HG02798 (cell line): ENCODE measurements at regions not wholly inside any gene's neighbourhood (a gene's known extent, or its start where the extent isn't known, plus 50 kb on each side); places are given as distances from the start of the nearest gene placed in this dataset.

Experiments used
- ATAC-seq: cut with Tn5 transposase; IDR thresholded peaks from one replicate; pipeline ENCODE4 v1.9.1; 2021; ENCODE audit warnings: mild to moderate bottlenecking; ENCODE audit not compliant: unreplicated experiment, poor library complexity

DNA sequence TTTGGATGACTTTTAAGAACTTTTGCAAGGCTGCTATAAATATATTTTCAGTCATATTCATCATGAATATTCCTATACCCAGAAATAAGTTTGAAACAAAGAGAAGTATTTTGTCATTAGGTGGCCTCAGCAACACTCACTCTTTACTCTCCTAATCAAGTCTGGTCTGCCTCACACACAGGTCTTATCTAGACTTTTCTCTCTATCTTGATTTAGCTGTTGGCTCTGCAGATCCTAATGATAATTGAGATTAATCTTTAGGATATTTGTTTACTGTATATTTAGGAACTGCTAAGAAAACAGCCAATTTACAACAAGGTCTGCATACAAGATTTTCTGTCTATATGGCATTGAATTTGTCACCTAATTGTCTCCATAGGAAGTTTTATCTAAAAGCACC is 297.6 kb downstream of the PTEN start:
- no peak for ATAC-seq

DNA sequence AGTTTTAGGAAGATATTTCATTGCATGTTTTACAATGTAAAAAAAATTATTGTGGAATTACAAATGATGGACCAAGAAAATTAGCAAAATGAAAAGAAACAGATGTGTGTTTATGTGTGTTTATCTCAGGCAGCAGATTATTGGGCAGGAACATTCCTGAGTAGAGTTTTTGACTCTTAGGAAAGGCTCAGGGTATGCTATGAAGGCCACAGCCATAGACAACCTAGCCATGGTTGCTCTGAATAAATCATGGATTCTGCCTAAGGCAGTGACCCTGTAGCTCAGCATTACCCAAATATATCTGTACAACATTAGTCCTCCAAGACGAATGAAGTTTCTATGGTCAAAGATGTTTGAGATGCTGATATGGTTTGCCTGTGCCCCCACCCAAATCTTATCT is 298.3 kb downstream of the PTEN start:
- no peak for ATAC-seq

GRCh38 chr10:88162852-88163251 is 299.4 kb downstream of the PTEN start:
- no peak for ATAC-seq

DNA sequence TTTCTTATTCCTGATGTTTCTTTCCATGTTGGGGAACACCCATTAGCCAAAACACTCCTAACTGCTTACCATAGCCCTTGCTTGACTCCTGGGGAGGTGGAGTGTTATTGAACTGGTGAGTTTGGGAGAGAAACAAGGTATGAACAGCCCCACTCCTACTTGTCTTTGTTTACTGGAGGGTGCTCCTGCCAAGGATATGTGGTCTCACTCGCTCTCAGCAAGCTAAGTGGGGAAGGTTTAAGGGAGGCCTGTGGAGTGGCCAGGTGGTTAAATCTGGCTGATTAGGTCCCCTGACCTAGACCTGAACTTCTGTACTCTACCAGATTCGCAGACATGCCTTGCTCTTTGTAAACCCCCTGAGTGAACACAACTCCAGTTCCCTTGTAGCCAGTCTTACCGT is 300.1 kb downstream of the PTEN start:
- no peak for ATAC-seq

GRCh38 chr10:88164471-88164870 is 301.0 kb downstream of the PTEN start:
- no peak for ATAC-seq

GRCh38 chr10:88165849-88166271 is 302.4 kb downstream of the PTEN start:
- no peak for ATAC-seq

GRCh38 chr10:88168171-88169036 is 305.0 kb downstream of the PTEN start:
- no peak for ATAC-seq

DNA sequence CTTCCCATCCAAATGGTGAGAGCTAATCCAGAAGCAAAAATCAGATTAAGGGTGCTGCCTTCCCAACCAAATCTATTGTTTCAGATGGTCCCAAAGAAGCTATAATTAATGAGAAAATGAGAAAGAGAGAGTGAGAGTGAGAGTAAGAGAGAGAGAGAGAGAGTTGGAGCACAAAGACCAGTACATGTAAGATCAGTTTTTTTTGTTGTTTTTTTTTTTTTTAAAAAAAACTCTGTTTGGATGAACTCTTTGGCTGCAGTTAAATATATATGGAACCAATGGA is 305.6 kb downstream of the PTEN start:
- ATAC-seq: no peak

DNA sequence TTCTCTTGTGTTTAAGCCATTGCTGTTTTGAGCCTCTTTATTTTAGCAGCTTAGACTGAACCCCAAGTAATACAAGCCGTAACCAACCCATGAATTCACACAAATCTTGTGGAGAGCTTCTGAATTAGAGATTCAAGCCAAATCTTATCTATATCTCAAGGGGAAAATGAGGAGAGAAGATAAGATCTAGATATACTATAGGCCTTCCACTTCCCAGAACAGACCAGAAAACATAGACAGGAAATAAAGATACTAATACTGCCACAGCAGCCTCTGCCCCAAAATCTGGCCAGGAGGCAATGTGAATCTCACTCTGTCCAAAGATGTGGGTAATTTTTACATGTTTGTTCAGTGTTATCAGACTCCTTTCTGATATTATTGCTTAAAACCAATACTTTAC is 307.2 kb downstream of the PTEN start:
- ATAC-seq: no peak

GRCh38 chr10:88172159-88172558 is 308.7 kb downstream of the PTEN start:
- no peak for ATAC-seq

DNA sequence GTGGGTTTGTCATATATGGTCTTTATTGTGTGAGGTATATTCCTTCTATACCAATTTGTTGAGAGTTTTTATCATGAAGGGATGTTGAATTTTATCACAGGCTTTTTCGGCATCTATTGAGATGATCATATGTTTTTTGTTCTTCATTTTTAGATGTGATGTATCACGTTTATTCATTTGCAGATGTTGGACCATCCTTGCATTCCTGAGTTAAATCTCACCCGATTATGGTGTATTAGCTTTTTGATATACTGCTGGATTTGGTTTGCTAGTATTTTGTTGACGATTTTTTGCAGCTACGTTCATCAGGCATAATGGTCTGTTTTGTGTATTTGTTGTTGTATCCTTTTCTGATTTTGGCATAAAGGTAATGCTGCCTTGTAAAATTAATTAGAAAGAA is 311.0 kb downstream of the PTEN start:
- ATAC-seq: no peak

GRCh38 chr10:88178758-88179157 is 315.3 kb downstream of the PTEN start:
- no peak for ATAC-seq

DNA sequence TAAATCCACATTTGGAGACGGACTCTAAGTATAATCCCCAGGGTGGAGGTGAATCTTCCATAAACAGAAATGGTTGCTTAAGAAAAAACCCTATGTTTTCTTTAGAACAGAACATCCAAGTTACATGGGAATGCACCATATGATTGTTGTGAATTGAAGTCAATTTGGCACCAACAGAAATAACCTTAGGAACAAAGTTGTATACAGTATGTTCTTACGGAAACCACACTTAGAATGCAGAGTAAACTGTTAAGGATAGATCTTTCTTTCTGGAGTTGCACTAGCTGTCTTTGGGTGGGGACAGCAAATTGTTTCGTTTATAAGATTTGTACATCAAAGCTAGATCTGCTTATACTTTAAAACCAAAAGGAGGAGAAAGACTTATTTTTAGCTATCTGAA is 316.4 kb downstream of the PTEN start:
- ATAC-seq: no peak

DNA sequence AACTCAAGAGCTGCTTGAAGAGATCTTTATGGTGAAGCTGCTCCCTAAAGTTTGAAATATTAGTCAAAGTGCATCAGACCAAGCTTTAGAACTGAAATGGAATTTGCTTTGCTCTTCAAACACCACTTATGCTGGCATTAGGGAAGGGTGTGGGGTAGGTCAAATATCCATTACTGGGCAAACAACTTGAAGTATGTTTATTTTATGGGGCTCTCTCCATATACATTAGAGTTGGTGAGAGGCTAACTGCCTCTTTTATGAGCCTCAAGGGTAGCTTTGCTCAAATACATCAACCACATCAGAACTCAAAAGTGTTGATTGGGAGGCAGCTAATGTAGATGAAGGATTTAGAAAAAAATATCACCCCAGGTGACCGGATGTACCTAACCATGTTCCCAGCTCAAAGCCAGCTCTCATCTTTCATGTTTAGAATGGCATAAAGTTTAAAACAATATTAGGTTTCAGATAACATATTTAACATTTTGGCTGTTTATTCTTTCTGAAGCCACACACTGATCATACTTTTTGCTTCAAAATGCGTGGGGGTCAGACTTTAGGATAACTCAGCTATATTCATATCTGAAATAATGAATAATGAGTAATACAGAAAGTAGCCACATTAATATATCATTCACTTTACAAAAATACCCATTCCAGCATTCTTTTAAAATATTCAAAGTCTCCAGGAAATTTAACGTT is 318.6 kb downstream of the PTEN start:
- ATAC-seq: no peak

- no peak for ATAC-seq
Observed at GRCh38 chr10:88182601-88182930, 319.1 kb downstream of the PTEN start.

GRCh38 chr10:88184543-88185297 is 321.3 kb downstream of the PTEN start:
- ATAC-seq: no peak

DNA sequence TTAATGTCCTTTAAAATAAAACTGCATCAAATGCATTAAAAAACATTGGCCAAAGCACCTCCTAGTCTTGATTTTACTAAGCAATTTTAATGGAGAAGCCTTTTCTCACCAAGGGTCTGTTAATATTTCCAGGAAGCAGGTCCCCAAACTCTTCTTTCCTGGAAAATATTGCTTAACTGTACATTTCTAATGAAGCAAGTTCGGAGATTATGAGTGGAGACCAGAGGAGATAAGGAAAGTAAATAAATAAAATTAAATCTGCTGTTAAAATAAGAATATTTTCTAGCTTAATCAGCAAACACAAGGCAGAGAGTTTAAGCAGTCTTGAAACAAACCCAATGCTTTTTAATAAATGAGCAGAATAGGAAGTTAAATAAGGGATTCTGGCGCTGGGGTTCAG is 322.4 kb downstream of the PTEN start:
- ATAC-seq: no peak

DNA sequence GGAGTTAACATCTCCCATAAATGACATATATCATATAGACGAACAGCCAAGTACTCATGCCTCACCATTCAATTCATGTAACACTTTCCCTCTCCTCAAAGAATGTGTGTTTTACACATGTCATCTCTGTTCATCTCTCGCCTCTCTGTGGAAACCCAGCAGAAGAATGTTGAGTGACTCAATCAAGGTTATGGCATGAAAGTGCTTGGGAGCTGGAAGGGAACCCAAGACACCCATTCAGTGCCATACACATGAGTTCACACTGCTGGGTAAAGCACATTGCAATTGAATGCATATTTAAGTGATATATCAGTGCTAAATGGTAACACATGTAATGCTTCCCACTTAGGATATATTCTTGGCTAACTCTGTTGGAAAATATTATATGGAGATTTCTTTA is 322.9 kb downstream of the PTEN start:
- no peak for ATAC-seq

- no peak for ATAC-seq
Observed at GRCh38 chr10:88187472-88187871, 324.0 kb downstream of the PTEN start.

DNA sequence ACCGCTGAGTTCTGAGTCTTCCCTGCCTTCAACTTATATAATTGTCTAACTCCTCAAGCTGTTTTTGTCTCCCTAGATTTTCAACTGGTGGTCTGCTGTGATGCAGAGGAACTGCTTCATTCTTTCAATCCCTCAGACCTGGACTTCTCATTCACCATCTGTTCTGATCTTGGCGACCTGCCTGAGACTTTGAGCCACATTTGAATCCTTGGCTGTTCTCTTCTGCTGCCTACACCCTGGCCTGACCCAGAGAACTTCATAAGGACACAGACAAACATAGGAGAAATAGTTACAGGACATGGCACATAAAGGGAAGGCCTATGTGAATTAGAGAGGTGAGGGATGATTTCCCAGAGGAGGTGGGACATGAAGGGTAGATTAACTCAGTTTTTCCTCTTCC is 326.7 kb downstream of the PTEN start:
- ATAC-seq: no peak

DNA sequence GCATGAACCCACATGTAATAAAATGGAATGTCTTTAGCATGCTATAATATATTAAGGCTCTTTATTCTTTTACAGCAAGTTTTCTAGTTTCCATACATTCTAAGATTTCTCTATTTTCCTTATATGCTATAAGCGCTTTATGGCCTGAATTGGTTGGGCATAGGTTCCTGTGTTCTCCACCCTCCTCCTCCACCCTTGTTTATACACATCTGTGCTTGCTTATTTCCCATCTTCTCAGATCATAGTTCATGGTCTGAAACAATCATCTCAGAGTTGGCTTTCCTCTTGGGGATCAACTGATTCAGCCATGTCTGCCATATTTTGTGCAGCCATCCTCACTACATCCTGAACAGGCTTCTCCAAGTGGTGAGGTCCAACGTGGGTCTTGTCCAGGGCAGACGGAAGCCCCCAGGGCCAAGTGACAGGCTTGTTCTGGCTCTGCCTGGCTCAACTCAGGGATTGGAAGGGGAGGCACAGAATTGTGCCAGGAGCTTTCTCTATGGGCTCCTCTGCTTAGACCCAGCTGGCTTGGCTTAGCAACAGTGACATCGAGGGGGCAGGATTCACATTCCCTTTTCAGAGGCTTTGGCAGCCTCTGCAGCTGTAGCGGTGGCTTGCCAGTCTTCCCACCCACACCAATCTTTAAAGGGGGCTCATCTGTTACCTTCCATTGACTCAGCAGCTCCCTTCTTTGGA is 327.3 kb downstream of the PTEN start:
- ATAC-seq: no peak
